ENCODE measurements at regions not wholly inside any gene's neighbourhood (a gene's known extent, or its start where the extent isn't known, plus 50 kb on each side); places are given as distances from the start of the nearest gene placed in this dataset.

DNA sequence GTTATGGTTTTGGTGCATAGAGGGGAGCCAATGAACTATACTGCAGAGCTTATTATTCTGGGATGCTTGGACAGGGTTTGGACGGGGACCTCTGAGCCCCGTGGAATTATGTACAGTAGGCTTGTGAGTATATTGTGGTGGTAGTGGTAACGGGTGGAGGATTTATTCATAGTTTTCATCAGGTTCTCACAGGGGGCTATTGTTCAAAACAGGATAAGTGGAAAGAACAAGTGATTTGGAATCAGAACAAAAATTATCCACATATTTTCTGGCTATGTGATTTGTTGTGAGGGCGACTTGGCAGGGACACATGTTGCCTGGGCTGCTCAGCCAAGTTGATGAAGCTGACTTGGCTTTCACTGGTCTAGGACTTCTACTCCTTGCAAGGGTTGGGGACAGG, 64.6 kb upstream of the ELOVL5 start:
- in situ Hi-C loops (cut with MboI; ENCODE audit: low pct_ligation_motif_present in 1 of 4, low pct_unique_long_range_greater_than_20kb in 1 of 4, low sequenced_read_pairs in 3 of 4), result loop anchor here in 2 of 4 donors (10.0 kb wide), 1 partner anchor 239 kb away; no protein-coding TSS in a partner anchor
- Histone ChIP-seq H3K9me3 (no peaks in the 10 kb centered on the region), H3K27me3 (no peaks in the 10 kb centered on the region), H3K27ac (no peak overlapping the region), H3K4me3 (no peak overlapping the region), H3K36me3 (no peaks in the 10 kb centered on the region), H3K4me1 (no peaks in the 10 kb centered on the region)
- no peak for DNase-seq
- intact Hi-C loops (cut with DNase I; ENCODE audit: low total_unique reads), result no loop called here
- TF ChIP-seq EP300 (IDR thresholded peaks at IDR 0.05; ENCODE audit: low read depth), result no peak
- TF ChIP-seq POLR2AphosphoS5 (IDR thresholded peaks at IDR 0.05), result no peak
- TF ChIP-seq POLR2A (IDR thresholded peaks at IDR 0.05), result no peak
- TF ChIP-seq, protein P1, sequence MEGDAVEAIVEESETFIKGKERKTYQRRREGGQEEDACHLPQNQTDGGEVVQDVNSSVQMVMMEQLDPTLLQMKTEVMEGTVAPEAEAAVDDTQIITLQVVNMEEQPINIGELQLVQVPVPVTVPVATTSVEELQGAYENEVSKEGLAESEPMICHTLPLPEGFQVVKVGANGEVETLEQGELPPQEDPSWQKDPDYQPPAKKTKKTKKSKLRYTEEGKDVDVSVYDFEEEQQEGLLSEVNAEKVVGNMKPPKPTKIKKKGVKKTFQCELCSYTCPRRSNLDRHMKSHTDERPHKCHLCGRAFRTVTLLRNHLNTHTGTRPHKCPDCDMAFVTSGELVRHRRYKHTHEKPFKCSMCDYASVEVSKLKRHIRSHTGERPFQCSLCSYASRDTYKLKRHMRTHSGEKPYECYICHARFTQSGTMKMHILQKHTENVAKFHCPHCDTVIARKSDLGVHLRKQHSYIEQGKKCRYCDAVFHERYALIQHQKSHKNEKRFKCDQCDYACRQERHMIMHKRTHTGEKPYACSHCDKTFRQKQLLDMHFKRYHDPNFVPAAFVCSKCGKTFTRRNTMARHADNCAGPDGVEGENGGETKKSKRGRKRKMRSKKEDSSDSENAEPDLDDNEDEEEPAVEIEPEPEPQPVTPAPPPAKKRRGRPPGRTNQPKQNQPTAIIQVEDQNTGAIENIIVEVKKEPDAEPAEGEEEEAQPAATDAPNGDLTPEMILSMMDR (IDR thresholded peaks at IDR 0.05), result no peak
- 89 to 92% methylated on average over 4 of the region's 4 CpGs for WGBS, 2 donors (ENCODE audit: low coverage in 1 of 2)

DNA sequence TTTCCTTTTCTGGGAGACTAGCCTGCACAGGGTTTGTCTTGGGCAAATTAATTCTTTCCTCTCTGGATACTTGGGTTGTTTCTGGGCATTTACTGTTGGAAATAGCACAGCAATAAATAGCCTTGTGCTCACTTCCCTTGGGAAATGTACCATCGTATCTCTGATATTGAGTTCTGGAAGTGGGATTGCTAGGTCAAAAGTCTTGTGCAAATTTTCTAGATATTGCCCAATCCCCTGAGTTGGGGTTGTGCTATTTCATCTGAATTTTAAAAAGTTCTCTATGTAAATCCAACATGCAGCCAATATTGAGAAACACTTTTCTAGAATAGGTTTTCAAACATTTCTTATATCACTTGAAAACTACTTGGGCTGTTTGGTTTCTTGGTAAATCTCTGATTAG, 64.0 kb upstream of the ELOVL5 start:
- no peaks in the 10 kb centered on the region for H3K9me3 ChIP-seq
- H3K27me3 ChIP-seq, result no peaks in the 10 kb centered on the region
- in situ Hi-C loops (cut with MboI; ENCODE audit: low pct_ligation_motif_present in 1 of 4, low pct_unique_long_range_greater_than_20kb in 1 of 4, low sequenced_read_pairs in 3 of 4), result loop anchor here in 2 of 4 donors (10.0 kb wide), 1 partner anchor 238 kb away; no protein-coding TSS in a partner anchor
- WGBS, 2 donors (ENCODE audit: low coverage in 1 of 2), result 65 to 88% methylated on average over 1 of the region's 1 CpG
- no peaks in the 10 kb centered on the region for H3K36me3 ChIP-seq
- H3K4me3 ChIP-seq, result no peak overlapping the region
- no peak overlapping the region for H3K27ac ChIP-seq
- TF ChIP-seq EP300 (IDR thresholded peaks at IDR 0.05; ENCODE audit: low read depth) (no peak), POLR2AphosphoS5 (IDR thresholded peaks at IDR 0.05) (no peak), POLR2A (IDR thresholded peaks at IDR 0.05) (no peak)
- TF ChIP-seq, protein P1 (IDR thresholded peaks at IDR 0.05), result no peak
- intact Hi-C loops (cut with DNase I; ENCODE audit: low total_unique reads), result no loop called here
- H3K4me1 ChIP-seq, result no peaks in the 10 kb centered on the region
- DNase-seq, result no peak

DNA sequence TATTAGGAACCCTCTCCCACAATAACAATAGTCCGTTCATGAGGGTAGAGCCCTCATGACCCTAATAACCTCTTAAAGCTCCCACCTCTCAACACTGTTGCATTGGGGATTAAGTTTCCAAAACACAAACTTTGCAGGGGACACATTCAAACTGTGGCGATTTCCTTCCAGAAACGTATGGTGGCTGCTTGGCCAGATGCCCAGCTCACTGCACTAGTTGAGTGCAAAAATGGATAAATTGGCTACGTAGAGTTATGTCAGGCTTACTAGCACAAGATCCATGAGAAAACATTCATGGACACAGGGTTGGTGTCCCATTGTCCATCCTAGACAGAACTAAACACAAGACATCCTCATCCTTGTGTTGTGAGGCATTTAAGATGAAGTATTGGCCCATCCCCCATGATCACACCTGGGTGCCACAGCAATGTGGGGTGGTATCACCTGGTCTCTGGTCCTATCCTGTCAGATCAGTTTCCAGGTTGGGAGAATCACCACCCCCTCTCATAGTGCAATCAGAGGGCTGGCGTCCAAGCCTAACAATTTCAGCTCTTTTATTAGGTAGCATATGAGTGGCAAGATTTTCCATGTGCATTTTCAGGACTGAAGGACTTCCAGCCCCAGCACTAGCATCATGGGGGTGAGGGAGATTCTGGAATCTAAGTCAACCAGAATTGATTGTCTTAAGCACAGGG, 63.4 kb upstream of the ELOVL5 start:
- no peak for TF ChIP-seq POLR2AphosphoS5 (IDR thresholded peaks at IDR 0.05)
- no peak for TF ChIP-seq EP300 (IDR thresholded peaks at IDR 0.05; ENCODE audit: low read depth)
- TF ChIP-seq, protein P1 (IDR thresholded peaks at IDR 0.05), result no peak
- no peak for TF ChIP-seq POLR2A (IDR thresholded peaks at IDR 0.05)
- no peaks in the 10 kb centered on the region for H3K36me3 ChIP-seq
- no peak overlapping the region for H3K4me3 ChIP-seq
- DNase-seq, result no peak
- no peaks in the 10 kb centered on the region for H3K27me3 ChIP-seq
- H3K4me1 ChIP-seq, result no peaks in the 10 kb centered on the region
- WGBS, 2 donors (ENCODE audit: low coverage in 1 of 2), result 40 to 76% methylated on average over 2 to 5 of the region's 5 CpGs
- in situ Hi-C loops (cut with MboI; ENCODE audit: low pct_ligation_motif_present in 1 of 4, low pct_unique_long_range_greater_than_20kb in 1 of 4, low sequenced_read_pairs in 3 of 4) (loop anchor here in 2 of 4 donors (10.0 kb wide), 1 partner anchor 237 kb away; no protein-coding TSS in a partner anchor), intact Hi-C loops (cut with DNase I; ENCODE audit: low total_unique reads) (no loop called here)
- H3K9me3 ChIP-seq, result no peaks in the 10 kb centered on the region
- H3K27ac ChIP-seq, result no peak overlapping the region

DNA sequence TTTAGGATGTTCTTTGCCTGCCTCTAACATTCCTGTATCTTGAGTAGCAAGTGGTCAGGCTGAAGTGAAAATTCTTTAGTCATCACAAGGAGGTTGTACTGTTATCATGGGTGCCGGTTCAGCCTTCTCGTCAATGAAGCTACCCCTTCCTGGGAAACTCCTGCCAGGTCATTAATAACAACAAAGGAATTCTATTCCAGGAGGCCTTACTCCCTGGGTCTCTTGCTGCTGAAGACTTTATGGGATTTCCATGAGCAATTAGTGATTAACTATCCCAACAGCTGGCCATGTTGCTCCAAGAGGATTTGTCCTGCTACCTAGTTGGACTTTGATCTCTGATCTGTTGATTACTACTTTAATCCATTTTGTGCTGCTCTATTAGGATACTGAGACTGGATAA, 62.7 kb upstream of the ELOVL5 start:
- in situ Hi-C loops (cut with MboI; ENCODE audit: low pct_ligation_motif_present in 1 of 4, low pct_unique_long_range_greater_than_20kb in 1 of 4, low sequenced_read_pairs in 3 of 4), result loop anchor here in 2 of 4 donors (10.0 kb wide), 1 partner anchor 237 kb away; no protein-coding TSS in a partner anchor
- intact Hi-C loops (cut with DNase I; ENCODE audit: low total_unique reads), result no loop called here
- 90 to 94% methylated on average over 2 of the region's 2 CpGs for WGBS, 2 donors (ENCODE audit: low coverage in 1 of 2)
- Histone ChIP-seq H3K27me3 (no peaks in the 10 kb centered on the region), H3K4me3 (no peak overlapping the region), H3K27ac (no peak overlapping the region), H3K9me3 (no peaks in the 10 kb centered on the region), H3K4me1 (no peaks in the 10 kb centered on the region), H3K36me3 (no peaks in the 10 kb centered on the region)
- TF ChIP-seq EP300 (IDR thresholded peaks at IDR 0.05; ENCODE audit: low read depth) (no peak), POLR2AphosphoS5 (IDR thresholded peaks at IDR 0.05) (no peak)
- DNase-seq, result no peak
